BE2C (cell line): ENCODE measurements at regions not wholly inside any gene's neighbourhood (a gene's known extent, or its start where the extent isn't known, plus 50 kb on each side); places are given as distances from the start of the nearest gene placed in this dataset.

Source experiments
- DNase-seq: peaks from one replicate; pipeline ENCODE4 v3.0.0-alpha.2; 2020
- H3K27me3 ChIP-seq: fragments of 250-450 bp; sonication (Bioruptor Pico); 2 replicates; pipeline ENCODE4 v1.5.1; 2020; ENCODE audit warnings: mild to moderate bottlenecking
- H3K36me3 ChIP-seq: fragments of 250-450 bp; sonication (Bioruptor Pico); 2 replicates; pipeline ENCODE4 v1.5.1; 2020; ENCODE audit warnings: mild to moderate bottlenecking
- H3K4me1 ChIP-seq: fragments of 250-450 bp; sonication (Bioruptor Pico); 2 replicates; pipeline ENCODE4 v1.5.1; 2020
- H3K4me3 ChIP-seq: 2 replicates; pipeline ENCODE4 v1.5.1; 2011; ENCODE audit warnings: low read depth, low read length
- H3K9me3 ChIP-seq: fragments of 250-450 bp; sonication (Bioruptor Pico); 2 replicates; pipeline ENCODE4 v1.5.1; 2020
- CTCF ChIP-seq: IDR thresholded peaks from 2 replicates; pipeline ENCODE4 v1.5.1; 2012; ENCODE audit warnings: mild to moderate bottlenecking, low read depth, low read length

- no peaks in the 10 kb centered on the region for H3K36me3 ChIP-seq
- H3K4me3 ChIP-seq, result no peak overlapping the region
- TF ChIP-seq CTCF, result no peak
- no peak for DNase-seq
- H3K4me1 ChIP-seq, result no peaks in the 10 kb centered on the region
- H3K27me3 ChIP-seq, result no peaks in the 10 kb centered on the region
- H3K9me3 ChIP-seq, result no peaks in the 10 kb centered on the region; the same call in 1 of the 2 replicates
These were observed 1486.6 kb upstream of the TMEM132C start for GRCh38 chr12:126780343-126780742.

- Histone ChIP-seq H3K27me3 (no peaks in the 10 kb centered on the region), H3K9me3 (no peaks in the 10 kb centered on the region), H3K36me3 (no peaks in the 10 kb centered on the region), H3K4me1 (no peaks in the 10 kb centered on the region), H3K4me3 (no peak overlapping the region)
- TF ChIP-seq CTCF, result no peak
- DNase-seq, result no peak
These were observed 1485.4 kb upstream of the TMEM132C start for GRCh38 chr12:126781593-126781992.

- DNase-seq, result no peak
- TF ChIP-seq CTCF, result no peak
- Histone ChIP-seq H3K4me1 (no peaks in the 10 kb centered on the region), H3K4me3 (no peak overlapping the region), H3K9me3 (no peaks in the 10 kb centered on the region), H3K27me3 (no peaks in the 10 kb centered on the region), H3K36me3 (no peaks in the 10 kb centered on the region)
These were observed 1484.9 kb upstream of the TMEM132C start for GRCh38 chr12:126782083-126782482.

- Histone ChIP-seq H3K36me3 (no peaks in the 10 kb centered on the region), H3K9me3 (no peaks in the 10 kb centered on the region), H3K27me3 (no peaks in the 10 kb centered on the region), H3K4me3 (no peak overlapping the region), H3K4me1 (no peaks in the 10 kb centered on the region)
- no peak for DNase-seq
- TF ChIP-seq CTCF, result peak; percentile 21
These were observed 1482.5 kb upstream of the TMEM132C start for GRCh38 chr12:126784328-126784921.

- TF ChIP-seq CTCF, result no peak
- no peak for DNase-seq
- Histone ChIP-seq H3K4me1 (no peaks in the 10 kb centered on the region), H3K4me3 (no peak overlapping the region), H3K27me3 (no peaks in the 10 kb centered on the region), H3K9me3 (no peaks in the 10 kb centered on the region), H3K36me3 (no peaks in the 10 kb centered on the region)
These were observed 1477.0 kb upstream of the TMEM132C start for GRCh38 chr12:126789963-126790362.

GRCh38 chr12:126791122-126791521 lies 1475.8 kb upstream of the TMEM132C start:
- DNase-seq, result no peak
- no peak for TF ChIP-seq CTCF
- Histone ChIP-seq H3K36me3 (no peaks in the 10 kb centered on the region), H3K9me3 (no peaks in the 10 kb centered on the region), H3K4me3 (no peak overlapping the region), H3K4me1 (no peaks in the 10 kb centered on the region), H3K27me3 (no peaks in the 10 kb centered on the region)
